Neural cell (in vitro differentiated cells): ENCODE measurements at regions not wholly inside any gene's neighbourhood (a gene's known extent, or its start where the extent isn't known, plus 50 kb on each side); places are given as distances from the start of the nearest gene placed in this dataset.

Source experiments
- H2AFZ ChIP-seq: fragments of 200-600, 300-800 bp; sonication (generic), shearing (Covaris generic); 2 replicates; pipeline ENCODE4 v1.6.0; 2014; ENCODE audit warnings: low read depth, mild to moderate bottlenecking, antibody characterized with exemption, low read length, moderate library complexity
- H3F3A ChIP-seq: fragments of 200-600 bp; shearing (Covaris generic); 2 replicates; pipeline ENCODE4 v1.6.1; 2016; ENCODE audit warnings: mild to moderate bottlenecking, moderate library complexity, mixed read lengths, antibody characterized with exemption, low read length; ENCODE audit not compliant: insufficient read depth, poor library complexity, severe bottlenecking
- H3K27ac ChIP-seq: fragments of 200-600, 300-800 bp; sonication (generic), shearing (Covaris generic); 2 replicates; pipeline ENCODE4 v1.5.1; 2014; ENCODE audit warnings: mild to moderate bottlenecking, low read length, moderate library complexity
- H3K27me3 ChIP-seq: fragments of 300-800, 200-600 bp; sonication (generic), shearing (Covaris generic); 2 replicates; pipeline ENCODE4 v1.6.0; 2014; ENCODE audit warnings: mild to moderate bottlenecking, low read depth, low read length, moderate library complexity; ENCODE audit not compliant: insufficient read depth
- H3K36me3 ChIP-seq: fragments of 300-800, 200-600 bp; sonication (generic), shearing (Covaris generic); 2 replicates; pipeline ENCODE4 v1.5.1; 2014; ENCODE audit warnings: mild to moderate bottlenecking, antibody characterized with exemption, low read length, moderate library complexity; ENCODE audit not compliant: insufficient read depth
- H3K4me2 ChIP-seq: fragments of 300-800, 200-600 bp; sonication (generic), shearing (Covaris generic); 2 replicates; pipeline ENCODE4 v1.6.0; 2014; ENCODE audit warnings: mild to moderate bottlenecking, low read length
- H3K4me3 ChIP-seq: fragments of 300-800, 200-600 bp; sonication (generic), shearing (Covaris generic); 2 replicates; pipeline ENCODE4 v1.5.1; 2014; ENCODE audit warnings: mild to moderate bottlenecking, low read length, moderate library complexity
- H3K79me2 ChIP-seq: fragments of 200-600 bp; shearing (Covaris generic); replicated peaks from 2 replicates; pipeline ENCODE4 v1.6.0; 2014; ENCODE audit warnings: mild to moderate bottlenecking, low read length, moderate library complexity; ENCODE audit not compliant: insufficient read depth
- H3K9ac ChIP-seq: fragments of 300-800, 200-600 bp; sonication (generic), shearing (Covaris generic); 2 replicates; pipeline ENCODE4 v1.6.1; 2016; ENCODE audit warnings: mild to moderate bottlenecking, low read length, mixed read lengths
- H3K9me2 ChIP-seq: fragments of 200-600 bp; shearing (Covaris generic); 2 replicates; pipeline ENCODE4 v1.6.1; 2016; ENCODE audit warnings: mild to moderate bottlenecking, low read length, mixed read lengths; ENCODE audit not compliant: insufficient read depth
- H3K9me3 ChIP-seq: fragments of 200-600, 300-800 bp; sonication (generic), shearing (Covaris generic); 2 replicates; pipeline ENCODE4 v1.6.1; 2016; ENCODE audit warnings: mild to moderate bottlenecking, mixed run types, low read length, moderate library complexity, mixed read lengths
- H4K20me1 ChIP-seq: fragments of 200-600 bp; shearing (Covaris generic); 2 replicates; pipeline ENCODE4 v1.6.1; 2016; ENCODE audit warnings: mild to moderate bottlenecking, mixed run types; ENCODE audit not compliant: insufficient read depth
- EP300 ChIP-seq: fragments of 450-650 bp; conservative IDR thresholded peaks from 2 replicates; pipeline ENCODE4 v1.6.1; 2014; ENCODE audit warnings: antibody characterized with exemption, mild to moderate bottlenecking, moderate library complexity; ENCODE audit not compliant: poor library complexity, severe bottlenecking
- EZH2 ChIP-seq: fragments of 200-600, 300-800 bp; shearing (Covaris generic), sonication (generic); IDR thresholded peaks from 2 replicates; pipeline ENCODE4 v1.6.1; 2014; ENCODE audit warnings: antibody characterized with exemption, low read length, borderline replicate concordance, mild to moderate bottlenecking; ENCODE audit not compliant: insufficient read depth, poor library complexity, severe bottlenecking
- MXI1 ChIP-seq: fragments of 450-650 bp; conservative IDR thresholded peaks from 2 replicates; pipeline ENCODE4 v1.6.1; 2014; ENCODE audit warnings: antibody characterized with exemption, mild to moderate bottlenecking; ENCODE audit not compliant: poor library complexity, severe bottlenecking
- POLR2AphosphoS5 ChIP-seq: IDR thresholded peaks from 2 replicates; pipeline ENCODE4 v1.6.1; 2012
- RAD21 ChIP-seq: fragments of 450-650 bp; conservative IDR thresholded peaks from 2 replicates; pipeline ENCODE4 v1.6.1; 2014; ENCODE audit warnings: antibody characterized with exemption, mild to moderate bottlenecking, moderate library complexity
- SMC3 ChIP-seq: fragments of 450-650 bp; conservative IDR thresholded peaks from 2 replicates; pipeline ENCODE4 v1.6.1; 2014; ENCODE audit warnings: antibody characterized with exemption, mild to moderate bottlenecking, moderate library complexity; ENCODE audit not compliant: poor library complexity
- TAF1 ChIP-seq: IDR thresholded peaks from 2 replicates; pipeline ENCODE4 v1.6.1; 2012; ENCODE audit warnings: low read depth
- TF ChIP-seq, protein P1 (sequence below): fragments of 450-650 bp; IDR thresholded peaks from 2 replicates; pipeline ENCODE4 v1.5.1; 2014; ENCODE audit warnings: antibody characterized with exemption, mild to moderate bottlenecking, moderate library complexity; ENCODE audit not compliant: poor library complexity, severe bottlenecking
- TF ChIP-seq, protein P2 (sequence below): IDR thresholded peaks from 2 replicates; pipeline ENCODE4 v1.6.1; 2012; ENCODE audit warnings: borderline replicate concordance

DNA sequence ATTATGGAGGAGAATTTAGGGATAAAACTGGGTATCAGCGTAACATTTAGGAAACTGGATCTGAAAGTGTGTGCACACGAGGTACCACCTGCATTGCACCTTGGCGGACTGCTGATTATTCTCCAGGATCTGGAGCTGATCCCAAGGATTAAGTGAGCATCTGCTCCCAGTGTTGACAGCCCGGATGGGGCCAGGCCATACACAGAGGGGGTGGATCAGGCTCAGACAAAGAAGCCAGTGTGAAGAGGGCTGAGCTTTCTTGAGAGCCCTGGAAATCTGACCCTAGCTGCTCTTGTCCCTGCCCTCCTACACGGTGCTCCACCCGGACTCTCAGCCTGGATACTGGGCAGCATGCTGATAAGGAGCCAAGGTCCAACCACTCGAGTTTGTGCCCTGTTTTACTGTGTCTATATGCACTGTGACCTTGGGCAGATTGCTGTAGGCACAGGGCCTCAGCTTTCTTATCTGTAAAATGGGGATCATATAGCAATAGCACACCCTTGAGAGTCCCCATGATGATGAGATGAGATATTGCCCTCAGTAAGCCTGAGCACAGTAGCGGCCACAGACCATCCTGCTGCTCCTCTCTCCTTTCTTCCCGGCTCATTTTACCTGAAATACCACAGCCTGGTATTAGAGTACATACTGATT, 396.8 kb upstream of the CELF4 start:
- H4K20me1 ChIP-seq, result no peaks in the 10 kb centered on the region
- no peak overlapping the region for H3K9ac ChIP-seq
- no peak overlapping the region for H3K4me3 ChIP-seq
- H3K27me3 ChIP-seq, result no peaks in the 10 kb centered on the region
- TF ChIP-seq MXI1 (no peak), POLR2AphosphoS5 (no peak)
- H3F3A ChIP-seq, result no peaks in the 10 kb centered on the region
- H3K9me2 ChIP-seq, result no peaks in the 10 kb centered on the region
- H3K36me3 ChIP-seq, result no peaks in the 10 kb centered on the region
- no peak overlapping the region for H3K4me2 ChIP-seq
- no peak overlapping the region for H2AFZ ChIP-seq
- H3K9me3 ChIP-seq, result no peaks in the 10 kb centered on the region
- H3K79me2 ChIP-seq, result no peaks in the 10 kb centered on the region
- H3K27ac ChIP-seq, result no peak overlapping the region

DNA sequence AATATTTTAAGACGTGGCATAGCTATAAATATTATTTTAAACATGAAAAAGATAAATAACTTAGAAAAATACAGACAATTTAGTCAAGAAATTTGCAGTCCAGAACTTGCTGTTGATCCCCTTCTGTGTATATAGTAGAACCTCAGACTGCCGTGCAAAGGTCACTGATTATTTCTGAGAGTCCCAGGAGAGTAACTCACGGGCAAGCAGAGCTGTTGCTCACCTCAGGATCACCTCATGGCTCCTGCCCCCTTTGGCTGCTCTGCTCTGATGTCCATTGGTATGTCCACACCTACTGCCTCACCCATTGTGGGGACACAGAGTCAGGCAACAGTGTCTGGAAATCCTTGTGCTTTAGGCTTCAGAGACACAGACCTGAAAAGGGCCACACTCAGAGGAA, 392.9 kb upstream of the CELF4 start:
- no peak overlapping the region for H3K9ac ChIP-seq
- H3F3A ChIP-seq, result no peaks in the 10 kb centered on the region
- H3K9me3 ChIP-seq, result no peaks in the 10 kb centered on the region
- no peaks in the 10 kb centered on the region for H4K20me1 ChIP-seq
- no peaks in the 10 kb centered on the region for H3K9me2 ChIP-seq
- no peak for TF ChIP-seq TAF1
- no peak for TF ChIP-seq EP300
- TF ChIP-seq, protein P1, sequence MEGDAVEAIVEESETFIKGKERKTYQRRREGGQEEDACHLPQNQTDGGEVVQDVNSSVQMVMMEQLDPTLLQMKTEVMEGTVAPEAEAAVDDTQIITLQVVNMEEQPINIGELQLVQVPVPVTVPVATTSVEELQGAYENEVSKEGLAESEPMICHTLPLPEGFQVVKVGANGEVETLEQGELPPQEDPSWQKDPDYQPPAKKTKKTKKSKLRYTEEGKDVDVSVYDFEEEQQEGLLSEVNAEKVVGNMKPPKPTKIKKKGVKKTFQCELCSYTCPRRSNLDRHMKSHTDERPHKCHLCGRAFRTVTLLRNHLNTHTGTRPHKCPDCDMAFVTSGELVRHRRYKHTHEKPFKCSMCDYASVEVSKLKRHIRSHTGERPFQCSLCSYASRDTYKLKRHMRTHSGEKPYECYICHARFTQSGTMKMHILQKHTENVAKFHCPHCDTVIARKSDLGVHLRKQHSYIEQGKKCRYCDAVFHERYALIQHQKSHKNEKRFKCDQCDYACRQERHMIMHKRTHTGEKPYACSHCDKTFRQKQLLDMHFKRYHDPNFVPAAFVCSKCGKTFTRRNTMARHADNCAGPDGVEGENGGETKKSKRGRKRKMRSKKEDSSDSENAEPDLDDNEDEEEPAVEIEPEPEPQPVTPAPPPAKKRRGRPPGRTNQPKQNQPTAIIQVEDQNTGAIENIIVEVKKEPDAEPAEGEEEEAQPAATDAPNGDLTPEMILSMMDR, result no peak
- TF ChIP-seq, protein P2, sequence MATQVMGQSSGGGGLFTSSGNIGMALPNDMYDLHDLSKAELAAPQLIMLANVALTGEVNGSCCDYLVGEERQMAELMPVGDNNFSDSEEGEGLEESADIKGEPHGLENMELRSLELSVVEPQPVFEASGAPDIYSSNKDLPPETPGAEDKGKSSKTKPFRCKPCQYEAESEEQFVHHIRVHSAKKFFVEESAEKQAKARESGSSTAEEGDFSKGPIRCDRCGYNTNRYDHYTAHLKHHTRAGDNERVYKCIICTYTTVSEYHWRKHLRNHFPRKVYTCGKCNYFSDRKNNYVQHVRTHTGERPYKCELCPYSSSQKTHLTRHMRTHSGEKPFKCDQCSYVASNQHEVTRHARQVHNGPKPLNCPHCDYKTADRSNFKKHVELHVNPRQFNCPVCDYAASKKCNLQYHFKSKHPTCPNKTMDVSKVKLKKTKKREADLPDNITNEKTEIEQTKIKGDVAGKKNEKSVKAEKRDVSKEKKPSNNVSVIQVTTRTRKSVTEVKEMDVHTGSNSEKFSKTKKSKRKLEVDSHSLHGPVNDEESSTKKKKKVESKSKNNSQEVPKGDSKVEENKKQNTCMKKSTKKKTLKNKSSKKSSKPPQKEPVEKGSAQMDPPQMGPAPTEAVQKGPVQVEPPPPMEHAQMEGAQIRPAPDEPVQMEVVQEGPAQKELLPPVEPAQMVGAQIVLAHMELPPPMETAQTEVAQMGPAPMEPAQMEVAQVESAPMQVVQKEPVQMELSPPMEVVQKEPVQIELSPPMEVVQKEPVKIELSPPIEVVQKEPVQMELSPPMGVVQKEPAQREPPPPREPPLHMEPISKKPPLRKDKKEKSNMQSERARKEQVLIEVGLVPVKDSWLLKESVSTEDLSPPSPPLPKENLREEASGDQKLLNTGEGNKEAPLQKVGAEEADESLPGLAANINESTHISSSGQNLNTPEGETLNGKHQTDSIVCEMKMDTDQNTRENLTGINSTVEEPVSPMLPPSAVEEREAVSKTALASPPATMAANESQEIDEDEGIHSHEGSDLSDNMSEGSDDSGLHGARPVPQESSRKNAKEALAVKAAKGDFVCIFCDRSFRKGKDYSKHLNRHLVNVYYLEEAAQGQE, result no peak
- no peak for TF ChIP-seq RAD21
- no peak for TF ChIP-seq SMC3
- no peak for TF ChIP-seq POLR2AphosphoS5
- no peak for TF ChIP-seq EZH2
- no peak for TF ChIP-seq MXI1
- no peak overlapping the region for H3K4me3 ChIP-seq
- H3K36me3 ChIP-seq, result no peaks in the 10 kb centered on the region
- no peak overlapping the region for H2AFZ ChIP-seq
- no peaks in the 10 kb centered on the region for H3K27me3 ChIP-seq
- no peak overlapping the region for H3K27ac ChIP-seq
- no peak overlapping the region for H3K4me2 ChIP-seq
- H3K79me2 ChIP-seq, result no peaks in the 10 kb centered on the region
